ENCODE measurements at regions not wholly inside any gene's neighbourhood (a gene's known extent, or its start where the extent isn't known, plus 50 kb on each side); places are given as distances from the start of the nearest gene placed in this dataset.

DNA sequence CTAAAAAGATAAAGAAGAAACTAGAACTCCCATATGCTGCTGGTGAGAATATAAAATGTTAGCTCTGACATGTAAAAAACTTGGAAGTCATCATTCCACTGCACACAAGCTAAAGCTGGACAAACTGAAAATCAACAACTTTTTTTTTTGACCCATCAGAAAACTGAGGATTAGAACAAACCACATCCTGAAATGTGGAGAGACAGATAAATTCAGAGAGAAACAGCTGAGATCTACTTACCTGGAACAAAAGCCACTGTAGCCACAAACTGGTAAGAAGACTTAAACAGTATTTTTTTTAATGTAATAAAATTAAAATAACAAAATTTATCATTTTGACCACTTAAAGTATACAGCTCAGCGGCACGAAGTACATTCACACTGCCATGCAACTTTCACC lies 408.5 kb upstream of the RGS17 start:
- TF ChIP-seq POLR2AphosphoS5 (IDR thresholded peaks at IDR 0.05; ENCODE audit: borderline replicate concordance, low read depth, low read length) (no peak), EZH2 (IDR thresholded peaks at IDR 0.05) (no peak), FOXP2 (optimal IDR thresholded peaks at IDR 0.05; ENCODE audit: control extremely low read depth, extremely low read length, insufficient read depth) (no peak)

Data from SK-N-MC (cell line).